Neuronal stem cell (in vitro differentiated cells): ENCODE measurements at regions not wholly inside any gene's neighbourhood (a gene's known extent, or its start where the extent isn't known, plus 50 kb on each side); places are given as distances from the start of the nearest gene placed in this dataset.
"Not testable (repeated sequence)": the region's sequence is repeated elsewhere in the genome, so short reads cannot be mapped to it uniquely, and the experiment has no call there.

ENCODE experiments used
- DNase-seq: peaks from one replicate; pipeline ENCODE4 v3.0.0-alpha.2; 2013; ENCODE audit warnings: low spot score
- H2AFZ ChIP-seq: one replicate; pipeline ENCODE4 v1.6.1; 2013; ENCODE audit warnings: mild to moderate bottlenecking, low read length, inconsistent platforms
- H2AK5ac ChIP-seq: 2 replicates; pipeline ENCODE4 v1.6.1; 2013; ENCODE audit warnings: low read depth, mild to moderate bottlenecking, inconsistent platforms, low read length, moderate library complexity, mixed read lengths
- H2BK120ac ChIP-seq: 2 replicates; pipeline ENCODE4 v1.6.1; 2013; ENCODE audit warnings: low read depth, mild to moderate bottlenecking, inconsistent platforms, low read length, moderate library complexity, mixed read lengths
- H2BK12ac ChIP-seq: one replicate; pipeline ENCODE4 v1.6.1; 2013; ENCODE audit warnings: low read length, inconsistent platforms
- H2BK15ac ChIP-seq: 2 replicates; pipeline ENCODE4 v1.6.1; 2013; ENCODE audit warnings: mild to moderate bottlenecking, low read length, inconsistent platforms, mixed read lengths
- H2BK5ac ChIP-seq: one replicate; pipeline ENCODE4 v1.6.1; 2013; ENCODE audit warnings: inconsistent platforms, mild to moderate bottlenecking, low read length, moderate library complexity
- H3K14ac ChIP-seq: one replicate; pipeline ENCODE4 v1.6.1; 2013; ENCODE audit warnings: low read length, inconsistent platforms
- H3K18ac ChIP-seq: 2 replicates; pipeline ENCODE4 v1.6.1; 2013; ENCODE audit warnings: low read length, inconsistent platforms
- H3K23ac ChIP-seq: 2 replicates; pipeline ENCODE4 v1.6.1; 2013; ENCODE audit warnings: low read depth, mild to moderate bottlenecking, mixed read lengths, low read length, inconsistent platforms; ENCODE audit not compliant: poor library complexity
- H3K27ac ChIP-seq: replicated peaks from 3 replicates; pipeline ENCODE4 v1.5.1; 2013; ENCODE audit warnings: low read length, inconsistent platforms
- H3K27me3 ChIP-seq, 3 experiments: 2 replicates each; pipeline ENCODE4 v1.6.1; 2013; ENCODE audit warnings: low read length in 3 of 3, mild to moderate bottlenecking in 2 of 3, inconsistent platforms in 1 of 3, low read depth in 1 of 3, mixed read lengths in 1 of 3, moderate library complexity in 1 of 3; ENCODE audit not compliant: control insufficient read depth in 3 of 3, insufficient read depth in 3 of 3
- H3K36me3 ChIP-seq, 2 donors: replicated peaks in 1 of 2; 2 replicates each; pipeline ENCODE4 v1.6.1; 2013; ENCODE audit warnings: low read length in 2 of 2; ENCODE audit not compliant: control insufficient read depth in 2 of 2, insufficient read depth in 2 of 2
- H3K4ac ChIP-seq: 2 replicates; pipeline ENCODE4 v1.6.1; 2013; ENCODE audit warnings: inconsistent platforms, mild to moderate bottlenecking, low read length, moderate library complexity
- H3K4me1 ChIP-seq, 2 donors: 1 replicate in 1 of 2; 2 replicates in 1 of 2; pipeline ENCODE4 v1.6.1; 2013; ENCODE audit warnings: low read length in 2 of 2, low read depth in 1 of 2; ENCODE audit not compliant: control insufficient read depth in 2 of 2, insufficient read depth in 1 of 2
- H3K4me2 ChIP-seq: one replicate; pipeline ENCODE4 v1.6.1; 2013; ENCODE audit warnings: mild to moderate bottlenecking, low read length, inconsistent platforms; ENCODE audit not compliant: insufficient read depth, poor library complexity, severe bottlenecking
- H3K4me3 ChIP-seq, 2 donors: 2 replicates each; pipeline ENCODE4 v1.5.1; 2013; ENCODE audit warnings: low read length in 2 of 2, mild to moderate bottlenecking in 2 of 2, inconsistent platforms in 1 of 2, moderate library complexity in 1 of 2
- H3K79me1 ChIP-seq: one replicate; pipeline ENCODE4 v1.6.1; 2013; ENCODE audit warnings: low read depth, mild to moderate bottlenecking, inconsistent platforms, low read length, moderate library complexity
- H3K9ac ChIP-seq: one replicate; pipeline ENCODE4 v1.6.1; 2013; ENCODE audit warnings: mild to moderate bottlenecking, low read depth, low read length, inconsistent platforms; ENCODE audit not compliant: poor library complexity
- H3K9me3 ChIP-seq, 2 donors: replicated peaks in 1 of 2; 2 replicates each; pipeline versions ENCODE3 to v1.6.1; 2013; ENCODE audit warnings: low read length in 2 of 2, mild to moderate bottlenecking in 2 of 2, inconsistent platforms in 1 of 2, low read depth in 1 of 2, mixed read lengths in 1 of 2, moderate library complexity in 1 of 2; ENCODE audit not compliant: control insufficient read depth in 2 of 2, insufficient read depth in 1 of 2
- H4K8ac ChIP-seq: one replicate; pipeline ENCODE4 v1.6.1; 2013; ENCODE audit warnings: low read depth, mild to moderate bottlenecking, inconsistent platforms, low read length, moderate library complexity
- H4K91ac ChIP-seq: one replicate; pipeline ENCODE4 v1.6.1; 2013; ENCODE audit warnings: low read length, low read depth, mild to moderate bottlenecking, inconsistent platforms; ENCODE audit not compliant: poor library complexity
- WGBS, 2 donors: extraction: QIAGEN DNeasy Blood & Tissue Kit; methylation state at CpG; one replicate each; pipeline ENCODE4 v1.1.7; 2013; ENCODE audit warnings: missing lambda C conversion rate in 2 of 2, mixed read lengths in 1 of 2; ENCODE audit not compliant: insufficient read length in 2 of 2, insufficient replicate concordance in 1 of 2; ENCODE audit errors: extremely low coverage in 2 of 2; 5-methylcytosine and 5-hydroxymethylcytosine counted together

- Histone ChIP-seq H2BK5ac (no peak overlapping the region), H3K9ac (no peak overlapping the region), H3K79me1 (no peaks in the 10 kb centered on the region), H3K27me3 (no peaks in the 10 kb centered on the region), H2AFZ (no peak overlapping the region), H3K9me3 (no peaks in the 10 kb centered on the region), H3K36me3 (no peaks in the 10 kb centered on the region), H3K18ac (no peak overlapping the region), H4K91ac (no peak overlapping the region), H3K27ac (no peak overlapping the region), H2BK15ac (no peak overlapping the region), H2BK12ac (no peak overlapping the region), H3K14ac (no peak overlapping the region), H3K4me2 (no peak overlapping the region), H3K23ac (no peak overlapping the region), H3K4ac (no peak overlapping the region), H3K4me3 (no peak overlapping the region), H3K4me1 (no peaks in the 10 kb centered on the region), H2BK120ac (no peak overlapping the region), H4K8ac (no peak overlapping the region), H2AK5ac (no peak overlapping the region)
- no CpG with 5 or more reads among the region's 2 CpGs for WGBS, 2 donors
- DNase-seq, result no peak
These were observed 155.5 kb downstream of the MTX2 start for GRCh38 chr2:176424746-176425145.

DNA sequence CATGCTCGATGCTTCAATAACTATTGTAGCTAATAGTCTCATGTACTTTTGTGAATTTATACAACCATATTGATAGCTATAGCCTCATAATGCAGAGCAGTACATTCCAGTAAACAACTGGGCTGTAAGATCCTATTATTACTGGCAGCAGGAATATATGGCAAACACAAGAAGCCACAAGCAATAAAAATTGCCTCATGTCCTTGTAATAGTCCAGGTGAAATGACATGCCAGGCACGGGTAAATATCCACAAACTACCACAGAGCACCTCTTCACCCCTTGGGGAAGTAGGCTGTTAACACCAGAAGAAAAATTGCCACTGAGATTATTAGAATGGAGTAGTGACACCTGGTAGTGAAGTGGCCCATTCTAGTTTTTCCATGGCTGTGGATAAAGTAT lies 158.3 kb downstream of the MTX2 start:
- H2BK12ac ChIP-seq, result no peak overlapping the region
- no peak overlapping the region for H2AFZ ChIP-seq
- H3K36me3 ChIP-seq, result no peaks in the 10 kb centered on the region
- H3K18ac ChIP-seq, result no peak overlapping the region
- H3K4me2 ChIP-seq, result no peak overlapping the region
- no peak for DNase-seq
- no peak overlapping the region for H4K8ac ChIP-seq
- H2BK5ac ChIP-seq, result no peak overlapping the region
- H3K4ac ChIP-seq, result no peak overlapping the region
- no peak overlapping the region for H3K4me3 ChIP-seq
- no peak overlapping the region for H3K23ac ChIP-seq
- H3K27ac ChIP-seq, result no peak overlapping the region
- H2BK15ac ChIP-seq, result no peak overlapping the region
- H3K4me1 ChIP-seq, result no peaks in the 10 kb centered on the region
- H3K9me3 ChIP-seq, result no peaks in the 10 kb centered on the region
- no peaks in the 10 kb centered on the region for H3K27me3 ChIP-seq
- no peak overlapping the region for H2BK120ac ChIP-seq
- no peaks in the 10 kb centered on the region for H3K79me1 ChIP-seq
- WGBS, 2 donors, result no CpG with 5 or more reads among the region's 2 CpGs
- H4K91ac ChIP-seq, result no peak overlapping the region
- H3K14ac ChIP-seq, result no peak overlapping the region
- no peak overlapping the region for H3K9ac ChIP-seq
- H2AK5ac ChIP-seq, result no peak overlapping the region

DNA sequence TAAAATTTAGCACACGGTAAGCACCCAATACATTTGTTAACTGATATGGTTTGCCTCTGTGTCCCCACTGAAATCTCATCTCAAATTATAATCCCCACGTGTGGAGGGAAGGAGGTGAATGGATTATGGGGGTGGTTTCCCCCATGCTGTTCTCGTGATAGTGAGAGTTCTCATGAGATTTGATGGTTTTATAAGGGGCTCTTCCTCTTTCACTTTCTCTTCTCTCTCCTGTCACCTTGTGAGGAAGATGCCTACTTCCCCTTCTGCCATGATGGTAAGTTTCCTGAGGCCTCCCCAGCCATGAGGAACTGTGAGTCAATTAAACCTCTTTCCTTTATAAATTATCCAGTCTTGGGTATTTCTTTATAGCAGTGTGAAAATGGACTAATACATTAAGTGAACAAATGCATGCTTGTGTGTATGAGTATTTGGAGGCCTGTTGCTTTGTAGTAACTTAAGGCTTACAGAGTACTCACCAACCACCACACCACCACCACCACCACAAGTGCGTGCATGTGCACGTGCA lies 159.8 kb downstream of the MTX2 start:
- not testable (repeated sequence) for H3K79me1 ChIP-seq, H4K8ac ChIP-seq, H3K4ac ChIP-seq, H3K4me2 ChIP-seq, H3K36me3 ChIP-seq, H2BK120ac ChIP-seq, H3K27me3 ChIP-seq, H2BK15ac ChIP-seq, H2BK5ac ChIP-seq, H2AFZ ChIP-seq, H3K9ac ChIP-seq, DNase-seq, H3K27ac ChIP-seq, H3K18ac ChIP-seq, H3K23ac ChIP-seq, H2BK12ac ChIP-seq, H3K14ac ChIP-seq, H4K91ac ChIP-seq, H3K9me3 ChIP-seq, H3K4me3 ChIP-seq, H3K4me1 ChIP-seq, H2AK5ac ChIP-seq
- no CpG with 5 or more reads among the region's 5 CpGs for WGBS, 2 donors

- Histone ChIP-seq H2BK120ac (no peak overlapping the region), H4K91ac (no peak overlapping the region), H3K9me3 (no peaks in the 10 kb centered on the region), H3K9ac (no peak overlapping the region), H3K4me1 (no peaks in the 10 kb centered on the region), H2AK5ac (no peak overlapping the region), H3K14ac (no peak overlapping the region), H2BK5ac (no peak overlapping the region), H2AFZ (no peak overlapping the region), H3K27me3 (no peaks in the 10 kb centered on the region), H2BK12ac (no peak overlapping the region), H3K4me3 (no peak overlapping the region), H2BK15ac (no peak overlapping the region), H3K18ac (no peak overlapping the region), H4K8ac (no peak overlapping the region), H3K4me2 (no peak overlapping the region), H3K36me3 (no peaks in the 10 kb centered on the region), H3K23ac (no peak overlapping the region), H3K4ac (no peak overlapping the region), H3K27ac (no peak overlapping the region), H3K79me1 (no peaks in the 10 kb centered on the region)
- DNase-seq, result no peak
- no CpG with 5 or more reads among the region's 2 CpGs for WGBS, 2 donors
These were observed 163.2 kb downstream of the MTX2 start for GRCh38 chr2:176432434-176432833.
